H7 (cell line): ENCODE measurements at regions not wholly inside any gene's neighbourhood (a gene's known extent, or its start where the extent isn't known, plus 50 kb on each side); places are given as distances from the start of the nearest gene placed in this dataset.
"Not testable (repeated sequence)": the region's sequence is repeated elsewhere in the genome, so short reads cannot be mapped to it uniquely, and the experiment has no call there.

ENCODE experiments used
- DNase-seq: peaks from one replicate; pipeline ENCODE4 v3.0.0; 2012
- H3K27me3 ChIP-seq: 2 replicates; pipeline ENCODE4 v1.6.0; 2011; ENCODE audit warnings: mild to moderate bottlenecking, low read length; ENCODE audit not compliant: control insufficient read depth, insufficient read depth
- H3K36me3 ChIP-seq: replicated peaks from 2 replicates; pipeline ENCODE4 v1.5.1; 2011; ENCODE audit warnings: low read length; ENCODE audit not compliant: control insufficient read depth, insufficient read depth
- H3K4me3 ChIP-seq: 2 replicates; pipeline ENCODE4 v1.5.1; 2011; ENCODE audit warnings: low read depth, mild to moderate bottlenecking, control low read depth, low read length, moderate library complexity; ENCODE audit not compliant: insufficient read depth

GRCh38 chr2:91742973-91743490 lies 3051.6 kb downstream of the RPIA start:
- not testable (repeated sequence) for H3K4me3 ChIP-seq, H3K27me3 ChIP-seq, H3K36me3 ChIP-seq
- peak; percentile 4 for DNase-seq

GRCh38 chr2:91743910-91744309 lies 3052.4 kb downstream of the RPIA start:
- not testable (repeated sequence) for DNase-seq

GRCh38 chr2:91744700-91745141 lies 3053.2 kb downstream of the RPIA start:
- H3K4me3 ChIP-seq, H3K36me3 ChIP-seq, H3K27me3 ChIP-seq: not testable (repeated sequence)
- peak; percentile 34 for DNase-seq

More at GRCh38 chr2:91743910-91744309, 3052.4 kb downstream of the RPIA start:
- not testable (repeated sequence) for H3K36me3 ChIP-seq, H3K27me3 ChIP-seq, H3K4me3 ChIP-seq

- no peak overlapping the region for H3K4me3 ChIP-seq
- DNase-seq: peak; percentile 16
- H3K36me3 ChIP-seq: no peaks in the 10 kb centered on the region
- no peaks in the 10 kb centered on the region for H3K27me3 ChIP-seq
Measured at GRCh38 chr2:91748902-91749301, 3057.4 kb downstream of the RPIA start.

- H3K4me3 ChIP-seq, H3K36me3 ChIP-seq, DNase-seq, H3K27me3 ChIP-seq: not testable (repeated sequence)
Measured at GRCh38 chr2:91749665-91750064, 3058.2 kb downstream of the RPIA start.

GRCh38 chr2:91759361-91759941 lies 3068.0 kb downstream of the RPIA start:
- not testable (repeated sequence) for DNase-seq, H3K27me3 ChIP-seq, H3K4me3 ChIP-seq, H3K36me3 ChIP-seq

GRCh38 chr2:91760672-91761071 lies 3069.2 kb downstream of the RPIA start:
- DNase-seq: peak; percentile 0
- not testable (repeated sequence) for H3K27me3 ChIP-seq, H3K36me3 ChIP-seq, H3K4me3 ChIP-seq

- H3K4me3 ChIP-seq, H3K36me3 ChIP-seq, DNase-seq, H3K27me3 ChIP-seq: not testable (repeated sequence)
Measured at GRCh38 chr2:91762312-91762711, 3070.8 kb downstream of the RPIA start.

- not testable (repeated sequence) for H3K27me3 ChIP-seq, DNase-seq, H3K4me3 ChIP-seq, H3K36me3 ChIP-seq
Measured at GRCh38 chr2:91763710-91764109, 3072.2 kb downstream of the RPIA start.

GRCh38 chr2:91764581-91765002 lies 3073.1 kb downstream of the RPIA start:
- not testable (repeated sequence) for DNase-seq, H3K27me3 ChIP-seq, H3K36me3 ChIP-seq, H3K4me3 ChIP-seq

- H3K27me3 ChIP-seq, DNase-seq, H3K36me3 ChIP-seq, H3K4me3 ChIP-seq: not testable (repeated sequence)
Measured at GRCh38 chr2:91765018-91765754, 3073.7 kb downstream of the RPIA start.

- DNase-seq, H3K36me3 ChIP-seq: not testable (repeated sequence)
Measured at GRCh38 chr2:91766349-91767048, 3075.0 kb downstream of the RPIA start.

GRCh38 chr2:91768301-91768700 lies 3076.8 kb downstream of the RPIA start:
- H3K36me3 ChIP-seq, H3K27me3 ChIP-seq, DNase-seq, H3K4me3 ChIP-seq: not testable (repeated sequence)

More at GRCh38 chr2:91766349-91767048, 3075.0 kb downstream of the RPIA start:
- H3K27me3 ChIP-seq, H3K4me3 ChIP-seq: not testable (repeated sequence)

GRCh38 chr2:91768997-91769396 lies 3077.5 kb downstream of the RPIA start:
- not testable (repeated sequence) for DNase-seq, H3K4me3 ChIP-seq, H3K27me3 ChIP-seq, H3K36me3 ChIP-seq
